ENCODE measurements at regions not wholly inside any gene's neighbourhood (a gene's known extent, or its start where the extent isn't known, plus 50 kb on each side); places are given as distances from the start of the nearest gene placed in this dataset.

DNA sequence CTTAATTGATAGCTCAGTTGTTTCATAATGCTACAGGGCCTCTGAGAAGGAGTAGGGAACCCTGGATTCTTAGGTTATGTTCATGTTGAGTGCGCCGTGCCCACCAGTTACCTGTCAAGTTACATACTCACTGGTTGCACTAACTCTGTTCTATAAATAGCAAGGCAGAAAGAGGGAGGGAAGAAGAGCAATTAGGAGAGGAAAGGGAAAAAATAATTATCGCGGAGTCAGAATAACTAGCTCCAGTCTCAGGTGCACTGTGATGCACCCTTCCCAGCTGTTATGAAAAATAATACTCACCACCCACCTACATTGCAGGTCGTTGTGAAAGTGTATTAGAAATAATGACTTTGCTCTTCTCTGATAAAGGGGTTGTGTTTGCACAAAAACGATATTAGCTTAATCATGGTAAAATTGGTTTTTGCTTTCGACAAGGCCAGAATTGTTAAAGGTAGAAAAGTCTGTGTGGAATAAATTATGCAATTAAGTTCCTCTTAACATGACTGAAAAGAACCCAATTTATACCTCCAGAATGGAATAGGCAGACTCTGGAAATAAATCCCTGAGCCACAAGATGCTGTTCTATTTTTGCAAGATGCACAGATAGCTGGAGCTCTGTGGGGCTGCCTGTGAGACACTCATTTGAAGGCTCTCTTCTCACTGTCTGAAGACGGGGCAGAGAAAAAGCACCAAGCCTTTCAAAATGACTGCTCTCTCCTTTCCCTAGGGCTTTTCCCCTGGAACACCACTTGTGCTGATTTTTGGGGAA is 137.6 kb upstream of the PITRM1 start:
- no peak for DNase-seq (ENCODE audit: low spot score)

DNA sequence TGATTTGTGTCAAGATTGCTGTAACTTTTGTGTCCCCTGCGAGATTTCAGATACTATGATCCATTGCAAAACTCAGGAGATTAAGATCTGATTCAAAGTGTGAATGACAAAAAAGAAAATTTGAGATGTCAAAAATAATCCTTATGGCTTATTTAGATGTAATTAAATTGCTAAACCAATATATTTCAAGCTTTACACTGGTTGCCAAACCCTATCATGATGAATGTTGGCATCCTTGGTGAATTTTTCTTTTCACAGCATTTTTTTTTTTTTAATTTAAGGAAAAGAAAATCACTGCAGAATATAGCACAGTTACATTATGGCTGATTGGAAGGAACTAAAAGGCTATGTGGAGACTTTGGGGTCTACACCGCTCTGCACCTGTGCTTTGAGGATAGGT is 133.5 kb upstream of the PITRM1 start:
- DNase-seq (ENCODE audit: low spot score) = no peak

- DNase-seq (ENCODE audit: low spot score) = no peak
Observed at GRCh38 chr10:3295582-3296151, 123.1 kb upstream of the PITRM1 start.

- no peak for DNase-seq (ENCODE audit: low spot score)
Observed at GRCh38 chr10:3294919-3295581, 122.5 kb upstream of the PITRM1 start.

DNA sequence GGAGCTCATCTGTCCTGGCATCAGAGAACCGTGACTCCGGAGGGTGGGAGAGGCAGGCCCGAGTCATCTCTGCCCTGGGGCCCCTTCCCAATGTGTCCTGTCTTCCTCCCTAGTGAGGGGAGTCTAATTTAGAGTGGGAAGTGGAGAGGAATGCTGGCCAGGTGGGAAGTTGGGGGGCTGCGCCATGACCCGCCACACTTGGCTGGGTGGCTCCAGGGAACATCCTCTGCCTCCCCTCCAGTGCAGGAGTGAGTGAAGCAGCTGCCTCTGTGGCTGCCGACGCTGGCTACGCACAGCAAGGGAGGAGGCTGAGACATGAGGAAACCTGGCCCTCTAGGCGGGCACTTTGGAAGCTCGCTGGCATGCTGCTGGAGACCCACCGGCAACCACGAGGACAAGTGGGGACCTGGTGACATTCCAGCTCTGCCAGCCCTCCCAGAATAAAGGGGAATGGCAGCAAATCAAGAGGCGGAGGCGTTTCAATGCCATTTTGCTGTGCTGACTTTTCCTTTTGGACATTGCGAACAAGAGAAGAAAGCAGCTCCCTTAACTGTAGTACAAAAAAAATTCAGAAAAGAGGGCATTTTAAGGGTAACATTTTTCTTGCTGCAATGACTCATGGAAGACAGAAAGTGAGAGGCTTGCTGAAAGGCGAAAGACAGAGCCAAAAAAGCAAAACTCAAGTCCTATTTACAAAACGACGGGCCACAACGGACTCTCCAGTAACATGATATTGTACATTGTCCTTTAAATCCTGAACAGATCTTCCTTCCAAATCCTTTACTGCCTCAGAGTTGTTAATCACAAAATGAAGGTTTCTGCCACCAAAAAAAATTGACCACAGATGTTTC is 121.2 kb upstream of the PITRM1 start:
- no peak for DNase-seq (ENCODE audit: low spot score)

- no peak for DNase-seq (ENCODE audit: low spot score)
Observed at GRCh38 chr10:3292636-3293035, 120.1 kb upstream of the PITRM1 start.

GRCh38 chr10:3290550-3290949 is 118.0 kb upstream of the PITRM1 start:
- no peak for DNase-seq (ENCODE audit: low spot score)

- DNase-seq (ENCODE audit: low spot score) = no peak
Observed at GRCh38 chr10:3287572-3288445, 115.2 kb upstream of the PITRM1 start.

- no peak for DNase-seq (ENCODE audit: low spot score)
Observed at GRCh38 chr10:3282674-3283017, 110.1 kb upstream of the PITRM1 start.

- no peak for DNase-seq (ENCODE audit: low spot score)
Observed at GRCh38 chr10:3281941-3282673, 109.5 kb upstream of the PITRM1 start.

GRCh38 chr10:3278771-3279170 is 106.2 kb upstream of the PITRM1 start:
- no peak for DNase-seq (ENCODE audit: low spot score)

GRCh38 chr10:3277566-3277965 is 105.0 kb upstream of the PITRM1 start:
- no peak for DNase-seq (ENCODE audit: low spot score)

- DNase-seq (ENCODE audit: low spot score) = no peak
Observed at GRCh38 chr10:3274414-3274813, 101.8 kb upstream of the PITRM1 start.

DNA sequence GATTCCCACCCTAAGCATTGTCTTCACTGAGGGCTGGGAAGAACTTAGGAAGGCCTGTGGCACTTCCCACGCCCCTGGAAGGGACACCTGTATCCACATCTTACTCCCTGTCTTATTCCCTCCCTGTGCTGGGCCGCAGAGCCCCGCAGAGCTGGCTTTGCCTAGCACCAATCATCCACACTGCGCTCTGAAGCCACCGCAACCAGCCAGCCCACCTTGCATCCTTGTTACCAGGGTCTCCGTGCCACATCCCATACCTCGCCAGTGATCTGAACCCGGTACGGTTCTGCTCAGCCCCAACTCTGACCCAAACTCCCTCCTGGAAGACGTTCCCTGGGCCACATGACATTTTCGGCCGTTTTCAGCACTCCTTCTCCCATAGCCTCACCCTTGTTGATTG is 101.4 kb upstream of the PITRM1 start:
- no peak for DNase-seq (ENCODE audit: low spot score)

DNA sequence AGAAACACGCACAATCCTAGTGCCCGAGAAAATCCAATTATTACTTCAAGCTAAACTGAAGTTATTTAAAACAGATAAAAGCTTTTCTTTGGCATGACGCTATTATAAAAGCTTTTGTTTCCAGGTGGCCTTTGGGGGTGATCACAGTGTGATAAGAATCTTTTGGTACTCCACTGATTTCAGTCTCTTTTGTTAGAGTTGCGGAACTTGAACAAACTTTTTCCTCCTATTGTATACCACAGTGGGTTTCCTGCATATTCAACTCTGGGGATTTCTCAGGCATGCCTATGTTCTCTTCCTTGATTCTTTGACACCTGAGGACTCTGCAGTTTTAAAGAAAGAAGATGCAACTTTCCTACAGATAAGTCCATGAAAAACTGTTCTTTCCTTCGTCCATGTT is 99.7 kb upstream of the PITRM1 start:
- DNase-seq (ENCODE audit: low spot score) = no peak

- no peak for DNase-seq (ENCODE audit: low spot score)
Observed at GRCh38 chr10:3271354-3272115, 99.0 kb upstream of the PITRM1 start.

DNA sequence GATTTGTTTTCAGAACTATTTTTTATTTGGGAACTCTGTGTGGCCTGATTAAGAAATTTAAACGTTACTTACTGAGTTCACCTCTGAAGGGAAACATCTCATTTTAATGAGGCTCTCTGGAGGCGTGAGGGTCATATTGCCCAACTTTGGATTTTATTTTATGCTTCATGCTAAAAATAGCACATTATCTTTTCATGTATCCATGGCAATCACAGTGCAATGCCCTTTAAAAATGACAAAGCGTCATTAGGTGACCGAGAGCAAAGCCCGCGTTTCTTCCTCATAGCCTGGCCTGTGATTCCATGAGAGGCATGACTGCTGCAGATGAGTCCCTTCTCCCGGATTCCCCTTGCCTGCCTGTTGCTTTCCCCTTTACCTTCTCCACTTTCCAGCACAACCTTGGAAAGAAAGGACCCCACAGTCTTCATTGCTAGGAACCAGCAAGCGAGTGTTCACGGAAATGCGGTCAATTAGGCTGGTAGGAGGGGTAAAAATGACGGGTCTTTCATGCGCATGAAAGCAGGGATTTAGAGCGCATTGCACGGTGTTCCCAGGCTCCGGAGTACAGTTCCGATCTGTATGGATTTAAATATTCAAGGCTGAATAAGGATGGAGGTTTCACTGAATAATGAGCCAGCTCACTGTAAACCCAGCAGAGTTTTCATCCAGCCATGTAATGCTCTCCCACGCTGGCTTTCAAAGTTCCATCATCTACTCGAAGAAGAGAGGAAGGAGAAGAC is 98.2 kb upstream of the PITRM1 start:
- DNase-seq (ENCODE audit: low spot score) = no peak

DNA sequence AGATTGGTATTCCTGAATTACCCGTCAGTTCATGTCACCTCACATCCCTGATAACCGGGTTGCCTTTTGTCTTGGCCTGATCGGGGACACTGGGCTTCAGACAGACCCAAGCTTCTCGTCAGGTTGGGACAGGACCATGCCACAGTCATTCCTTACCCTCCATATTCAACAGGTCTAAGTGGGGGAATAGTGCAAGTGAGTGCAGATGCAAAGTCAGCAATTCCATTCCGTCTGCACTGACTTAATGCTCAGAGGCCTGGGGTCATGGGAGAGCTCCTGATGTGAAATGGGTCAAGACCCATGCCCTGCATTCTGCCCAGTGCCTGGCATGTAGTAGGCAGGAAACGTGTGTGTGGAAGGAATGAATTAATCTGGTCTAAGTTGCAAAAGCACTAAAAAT is 95.4 kb upstream of the PITRM1 start:
- no peak for DNase-seq (ENCODE audit: low spot score)

DNA sequence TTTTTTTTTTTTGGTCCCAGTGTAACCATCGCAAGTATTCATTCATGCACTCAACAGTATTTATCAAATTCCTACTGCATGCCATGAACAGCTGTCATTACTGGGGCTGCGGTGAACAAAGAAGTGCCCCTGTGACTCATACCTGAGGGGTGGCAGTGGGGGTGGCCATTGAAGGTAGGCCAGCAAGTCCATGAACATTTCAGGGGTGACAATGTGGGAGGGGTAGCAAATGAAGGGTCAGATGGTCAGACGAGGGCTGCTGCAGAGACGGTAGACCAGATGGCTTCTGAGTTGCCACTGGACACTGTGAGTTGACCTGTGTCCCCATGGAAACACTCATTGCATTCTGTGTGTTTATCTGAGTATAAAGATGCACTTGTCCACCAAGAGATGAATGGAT is 92.5 kb upstream of the PITRM1 start:
- no peak for DNase-seq (ENCODE audit: low spot score)
